GM18526 (cell line): ENCODE measurements at regions not wholly inside any gene's neighbourhood (a gene's known extent, or its start where the extent isn't known, plus 50 kb on each side); places are given as distances from the start of the nearest gene placed in this dataset.

Source experiments
- POLR2A ChIP-seq: IDR thresholded peaks from 3 replicates; pipeline ENCODE4 v1.6.1; 2011; ENCODE audit not compliant: insufficient read length; ENCODE audit errors: extremely low read depth

DNA sequence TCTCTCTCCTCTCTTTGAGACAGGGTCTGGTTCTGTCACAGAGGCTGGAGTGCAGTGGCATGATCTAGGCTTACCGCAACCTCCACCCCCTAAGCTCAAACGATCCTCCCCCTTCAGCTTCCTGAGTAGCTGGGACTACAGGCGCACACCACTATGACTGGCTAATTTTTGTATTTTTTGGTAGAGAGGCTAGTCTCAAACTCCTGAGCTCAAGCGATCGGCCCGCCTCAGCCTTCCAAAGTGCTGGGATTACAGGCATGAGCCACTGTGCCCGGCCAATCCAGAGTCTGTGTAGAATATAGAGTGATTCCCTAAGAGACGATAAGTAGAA, 65.8 kb upstream of the RPH3AL start:
- TF ChIP-seq POLR2A, result no peak

DNA sequence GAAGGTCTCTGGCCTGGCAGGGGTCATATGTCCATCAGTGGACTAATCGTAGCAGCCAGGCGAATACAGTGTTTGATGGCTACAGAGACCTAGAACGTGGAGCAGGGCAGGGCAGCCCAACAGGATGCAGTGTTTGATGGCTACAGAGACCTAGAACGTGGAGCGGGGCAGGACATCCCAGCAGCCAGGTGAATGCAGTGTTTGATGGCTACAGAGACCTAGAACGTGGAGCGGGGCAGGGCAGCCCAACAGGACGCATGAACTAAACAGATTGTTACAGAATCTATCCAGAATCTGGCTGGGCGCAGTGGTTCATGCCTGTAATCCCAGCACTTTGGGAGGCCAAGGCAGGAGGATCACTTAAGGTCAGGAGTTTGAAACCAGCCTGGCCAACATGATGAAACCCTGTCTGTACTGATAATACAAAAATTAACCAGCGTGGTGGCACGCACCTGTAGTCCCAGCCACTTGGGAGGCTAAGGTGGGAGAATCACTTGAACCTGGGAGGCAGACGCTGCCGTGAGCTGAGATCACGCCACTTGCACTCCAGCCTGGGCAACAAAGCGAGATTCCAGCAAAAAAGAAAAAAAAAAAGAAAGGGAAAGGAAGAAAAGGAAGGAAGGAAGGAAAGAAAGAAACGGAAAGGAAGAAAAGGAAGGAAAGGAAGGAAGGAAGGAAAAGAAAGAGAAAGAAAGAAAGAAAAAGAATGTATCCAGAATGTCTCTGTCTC, 65.2 kb upstream of the RPH3AL start:
- TF ChIP-seq POLR2A, result no peak

DNA sequence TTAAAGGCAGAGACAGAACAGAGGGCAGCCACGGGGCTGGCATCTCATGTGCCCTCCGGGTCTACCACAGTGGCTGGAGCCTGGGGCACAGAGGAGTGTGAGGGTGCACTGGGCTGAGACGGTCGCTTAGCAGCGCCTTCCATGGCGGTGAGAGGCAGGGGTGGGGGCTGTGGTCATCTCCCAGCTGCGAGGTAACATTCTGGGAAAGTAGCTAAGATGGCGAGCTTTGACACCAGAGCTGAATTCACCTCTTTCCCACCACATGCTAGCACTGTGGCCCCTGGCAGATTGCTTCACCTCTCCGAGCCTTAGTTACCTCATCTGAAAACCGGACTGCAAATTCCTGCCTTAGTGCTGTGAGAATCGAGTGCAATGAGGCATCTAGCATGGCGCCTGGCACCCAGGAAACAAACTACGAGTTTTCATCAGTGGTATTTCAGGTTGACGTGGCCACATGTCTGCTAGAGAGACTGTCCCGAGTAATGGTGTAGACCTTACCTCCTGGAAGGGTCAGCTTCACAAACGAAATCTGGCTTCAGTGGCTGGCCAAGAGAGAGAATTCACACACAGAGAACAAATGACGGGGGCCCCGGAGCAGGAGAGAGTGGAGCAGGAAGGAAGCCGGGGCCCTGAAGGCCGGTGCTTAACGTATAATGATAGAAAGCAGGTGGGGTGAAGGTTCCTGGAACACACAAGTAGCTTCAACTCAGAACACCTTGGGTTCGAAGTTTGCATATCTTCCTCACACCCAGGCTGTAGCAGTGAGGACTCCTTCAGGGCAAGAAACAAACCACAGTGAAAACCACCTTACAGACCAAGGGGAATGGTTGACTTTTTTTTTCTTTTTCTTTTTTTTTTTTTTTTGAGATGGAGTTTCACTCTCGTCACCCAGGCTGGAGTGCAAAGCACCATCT, 63.9 kb upstream of the RPH3AL start:
- TF ChIP-seq POLR2A, result no peak

DNA sequence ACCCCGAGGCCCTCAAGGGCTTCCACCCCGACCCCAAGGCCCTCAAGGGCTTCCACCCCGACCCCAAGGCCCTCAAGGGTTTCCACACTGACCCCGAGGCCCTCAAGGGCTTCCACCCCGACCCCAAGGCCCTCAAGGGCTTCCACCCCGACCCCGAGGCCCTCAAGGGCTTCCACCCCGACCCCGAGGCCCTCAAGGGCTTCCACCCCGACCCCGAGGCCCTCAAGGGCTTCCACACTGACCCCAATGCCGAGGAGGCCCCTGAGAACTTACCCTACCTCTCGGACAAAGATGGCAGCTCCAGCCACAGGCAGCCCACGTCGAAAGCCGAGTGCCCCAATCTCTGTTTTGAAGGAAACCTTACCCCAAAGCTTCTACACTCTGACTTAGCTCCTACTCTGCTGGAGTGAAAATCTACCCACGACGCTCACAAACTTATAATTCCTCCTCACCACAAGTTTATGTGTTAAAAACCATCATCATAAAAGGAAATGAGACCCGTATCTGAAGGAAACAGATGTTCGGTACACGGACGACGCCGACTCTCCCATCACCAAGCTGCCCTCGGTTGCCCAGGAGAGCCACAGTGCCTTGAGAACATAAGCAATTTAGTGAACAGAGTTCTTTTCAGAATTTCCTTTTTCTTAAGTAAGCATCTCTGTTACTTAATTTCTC, 61.2 kb upstream of the RPH3AL start:
- TF ChIP-seq POLR2A, result no peak

DNA sequence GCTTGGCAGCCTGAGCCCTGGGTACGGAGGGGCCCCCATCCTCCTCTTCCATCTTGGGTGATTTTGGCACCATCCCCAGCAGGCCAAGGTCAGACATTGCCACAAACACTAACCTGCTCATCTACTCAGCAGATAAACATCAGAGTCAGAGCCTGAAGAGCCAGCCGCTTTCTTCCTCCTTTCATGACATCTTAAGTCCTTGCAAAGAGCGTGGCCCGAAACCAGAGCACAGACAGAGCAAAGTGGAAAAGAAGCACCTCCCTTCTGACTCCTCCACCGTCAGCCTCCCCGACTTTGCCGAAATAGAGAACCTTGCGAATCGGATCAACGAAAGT, 60.4 kb upstream of the RPH3AL start:
- no peak for TF ChIP-seq POLR2A

DNA sequence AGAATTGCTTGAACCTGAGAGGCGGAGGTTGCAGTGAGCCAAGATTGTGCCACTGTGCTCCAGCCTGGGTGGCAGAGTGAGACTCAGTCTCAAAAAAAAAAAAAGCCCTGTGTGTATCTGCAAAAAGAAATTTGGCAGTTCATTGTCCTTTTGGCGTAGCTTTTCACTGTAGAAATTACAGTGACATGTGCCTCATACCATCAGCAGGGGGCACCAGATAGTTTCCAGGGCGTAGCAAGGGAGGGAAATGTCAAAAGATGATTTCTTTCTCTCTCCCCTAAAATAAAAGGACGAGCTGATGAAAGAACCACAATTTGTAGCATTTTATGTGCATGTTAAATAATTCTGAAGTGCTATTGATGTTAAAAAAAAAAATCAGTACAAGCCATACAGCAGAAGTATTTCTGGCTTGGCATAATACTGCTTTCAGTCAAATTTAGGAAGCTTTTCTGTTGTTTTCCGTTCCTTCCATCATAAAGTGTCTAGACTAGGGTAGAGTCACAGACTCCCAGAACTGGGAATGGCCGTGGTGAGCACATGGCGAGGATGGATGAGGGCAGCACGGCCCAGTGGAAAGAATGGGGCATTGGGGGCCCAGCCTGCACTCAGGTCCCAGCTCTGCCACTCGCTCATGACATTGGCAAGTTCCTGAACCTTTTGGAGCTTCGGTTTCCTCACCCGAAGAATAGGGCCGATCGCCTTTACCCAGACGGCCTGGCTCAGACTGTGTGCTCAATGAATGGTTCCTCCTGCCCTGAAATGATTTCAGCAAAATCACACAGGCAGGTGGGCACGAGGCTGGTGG, 59.8 kb upstream of the RPH3AL start:
- TF ChIP-seq POLR2A, result no peak

DNA sequence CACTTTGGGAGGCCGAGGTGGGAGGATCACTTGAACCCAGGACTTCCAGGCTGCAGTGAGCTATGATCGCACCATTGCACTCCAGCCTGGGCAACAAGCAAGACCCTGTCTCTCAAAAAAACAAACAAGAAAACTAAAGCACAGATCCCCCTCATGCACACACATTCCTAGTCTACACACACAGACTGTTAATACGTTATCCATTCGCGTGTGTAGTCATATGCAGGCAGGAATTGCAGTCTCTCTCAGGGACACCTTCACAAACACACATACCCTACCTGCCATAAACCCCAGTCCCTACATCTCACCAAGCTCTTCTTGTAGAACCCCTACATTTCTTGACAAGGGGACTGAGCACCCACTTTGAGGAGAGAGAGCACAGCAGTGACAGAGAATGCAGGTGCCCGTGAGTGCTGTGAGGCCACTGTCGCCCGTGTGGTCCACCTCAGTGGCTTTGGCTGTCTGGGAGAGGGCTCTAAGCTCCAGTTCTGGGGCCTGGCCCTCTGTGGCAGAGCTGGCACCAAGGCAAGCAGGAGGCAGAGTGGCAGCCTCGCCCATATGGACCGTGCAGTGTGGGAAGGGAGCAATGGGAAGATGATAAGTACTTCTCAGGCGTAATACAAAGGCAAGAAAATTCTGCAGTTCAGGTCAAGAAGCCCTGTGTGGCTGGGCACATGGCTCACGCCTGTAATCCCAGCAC, 59.0 kb upstream of the RPH3AL start:
- no peak for TF ChIP-seq POLR2A

DNA sequence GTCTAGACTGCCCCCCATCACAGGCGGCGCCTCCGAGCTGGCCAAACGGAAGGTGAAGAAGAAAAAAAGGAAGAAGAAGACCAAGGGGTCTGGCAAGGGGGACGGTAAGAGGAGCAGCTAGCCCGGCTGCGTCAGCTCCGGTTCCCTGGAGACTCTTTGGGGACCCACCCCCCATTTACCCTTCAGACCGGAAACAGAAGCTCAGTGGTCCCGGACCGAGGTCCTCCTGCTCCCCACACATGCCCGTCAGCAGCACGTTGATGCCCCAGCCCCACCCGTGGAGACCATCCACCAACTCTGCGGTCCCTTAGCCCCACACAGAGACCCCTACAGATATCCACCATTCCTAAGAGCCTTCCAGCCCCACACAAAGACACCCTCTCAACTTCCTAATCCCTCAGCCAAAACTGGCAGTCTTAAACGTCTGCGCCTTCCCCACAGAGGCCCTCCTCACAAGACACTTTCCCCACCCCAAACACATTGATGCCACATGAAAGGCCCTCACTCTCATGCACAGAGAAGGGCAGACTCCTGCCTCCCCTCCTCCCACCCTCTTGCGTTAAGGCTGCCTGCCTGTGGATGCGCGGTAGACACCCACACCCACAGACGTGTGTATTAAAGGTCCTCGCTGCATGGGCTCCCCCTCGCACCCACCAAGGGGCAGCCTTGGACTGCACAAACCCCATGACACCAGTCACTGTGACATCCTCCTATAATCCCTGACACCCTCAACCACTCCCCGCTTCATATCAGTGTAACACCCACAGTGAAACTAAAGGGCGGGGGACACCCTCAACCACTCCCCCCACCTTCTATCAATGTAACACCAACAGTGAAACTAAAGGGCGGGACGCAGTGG, 58.2 kb upstream of the RPH3AL start:
- TF ChIP-seq POLR2A, result no peak

DNA sequence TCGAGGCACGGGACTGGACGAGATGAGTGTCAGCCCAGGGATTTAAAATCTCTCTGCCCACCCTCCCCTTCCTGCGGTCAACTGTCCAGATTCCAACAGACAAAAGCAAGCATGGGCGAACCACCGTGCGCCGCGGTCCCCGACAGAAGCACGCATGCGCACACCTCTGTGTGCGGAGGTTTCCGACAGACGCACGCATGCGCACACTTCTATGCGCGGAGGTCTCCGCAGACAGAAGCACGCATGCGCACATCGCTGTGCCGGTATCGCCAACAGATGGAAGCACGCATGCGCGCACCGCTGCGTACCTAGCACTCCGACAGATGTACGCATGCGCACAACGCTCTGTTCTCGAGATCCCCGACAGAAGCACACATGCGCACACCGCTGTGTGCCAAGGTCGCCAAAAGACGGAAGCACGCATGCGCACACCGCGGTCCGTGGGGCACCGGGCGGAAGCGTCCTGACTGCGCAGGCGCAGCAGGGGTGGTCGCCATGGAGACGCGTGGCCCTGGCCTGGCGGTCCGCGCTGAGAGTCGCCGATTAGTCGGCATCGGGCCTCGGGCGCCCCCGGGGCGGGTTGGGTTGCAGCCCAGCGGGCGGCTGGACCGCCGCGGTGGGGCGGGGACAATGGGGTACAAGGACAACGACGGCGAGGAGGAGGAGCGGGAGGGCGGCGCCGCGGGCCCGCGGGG, 57.4 kb upstream of the RPH3AL start:
- peak; percentile 81 for TF ChIP-seq POLR2A

DNA sequence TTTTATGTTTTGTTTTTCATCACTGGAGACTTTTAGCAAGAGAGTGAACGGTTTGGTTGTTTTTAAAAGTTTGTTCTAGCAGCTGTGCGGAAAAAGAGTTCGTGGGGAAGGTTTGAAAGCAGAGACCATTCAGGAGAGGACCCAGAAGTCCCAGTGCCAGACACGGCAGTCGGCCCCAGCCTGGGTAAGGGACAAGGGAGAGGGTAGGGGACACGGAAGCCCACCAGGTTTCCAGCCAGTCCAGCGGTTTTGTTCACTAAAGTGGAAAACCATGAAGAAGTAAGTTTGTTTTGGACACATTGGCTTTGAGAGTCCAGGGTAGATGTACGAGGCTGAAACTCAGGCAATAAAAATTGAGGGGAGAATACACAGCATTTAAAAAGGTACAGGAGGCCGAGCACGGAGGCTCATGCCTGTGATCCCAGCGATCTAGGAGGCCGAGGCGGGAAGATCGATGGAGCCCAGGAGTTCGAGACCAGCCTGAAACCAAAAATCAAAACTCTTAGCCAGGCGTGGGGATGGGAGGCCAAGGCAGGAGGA, 56.8 kb upstream of the RPH3AL start:
- TF ChIP-seq POLR2A, result no peak

DNA sequence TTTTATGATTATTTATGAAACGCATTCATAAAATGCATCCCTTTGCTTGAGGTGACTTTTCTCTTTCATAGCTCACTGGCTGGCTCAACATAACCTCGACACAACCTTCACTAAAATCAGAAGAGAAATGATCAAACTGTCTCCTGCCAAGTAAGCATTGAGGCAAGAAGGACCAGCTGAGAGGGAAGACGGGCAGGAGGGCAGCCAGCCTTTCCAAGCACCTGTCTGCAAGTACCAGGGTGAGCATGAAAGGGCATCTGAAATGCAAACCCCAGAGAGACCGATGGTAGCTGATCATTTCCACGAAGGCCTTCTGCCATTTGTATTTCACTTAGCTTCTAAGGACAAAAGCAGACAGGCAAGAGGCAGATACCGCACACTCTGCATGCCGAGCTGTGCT, 52.1 kb upstream of the RPH3AL start:
- TF ChIP-seq POLR2A, result no peak
